Psoas muscle (tissue), 7 donors: ENCODE measurements at regions not wholly inside any gene's neighbourhood (a gene's known extent, or its start where the extent isn't known, plus 50 kb on each side); places are given as distances from the start of the nearest gene placed in this dataset.

ENCODE experiments used
- ATAC-seq, 4 donors: fragments of 200-7000 bp; cut with Tn5 transposase; one replicate each; pipeline ENCODE4 v1.9.1; 2020; ENCODE audit warnings: moderate library complexity in 3 of 4, mild to moderate bottlenecking in 2 of 4
- DNase-seq, 2 donors: peaks; one replicate each; pipeline ENCODE4 v3.0.0-alpha.2; 2020
- H3K27ac ChIP-seq: fragments of 200-600 bp; one replicate; pipeline ENCODE4 v1.8.0; 2022
- H3K27me3 ChIP-seq, 3 donors: fragments of 200-600 bp in 1 of 3; one replicate each; pipeline versions ENCODE4 v1.6.1 to v1.8.0; 2013 to 2022; ENCODE audit warnings: low read length in 2 of 3, mild to moderate bottlenecking in 2 of 3, moderate library complexity in 1 of 3; ENCODE audit not compliant: insufficient read depth in 3 of 3
- H3K36me3 ChIP-seq, 2 donors: fragments of 200-600 bp in 1 of 2; one replicate each; pipeline versions ENCODE4 v1.6.1 to v1.8.0; 2013 to 2022; ENCODE audit warnings: low read depth in 1 of 2, mild to moderate bottlenecking in 1 of 2, moderate library complexity in 1 of 2; ENCODE audit not compliant: insufficient read depth in 1 of 2
- H3K4me1 ChIP-seq: fragments of 200-600 bp; one replicate; pipeline ENCODE4 v1.8.0; 2022
- H3K4me3 ChIP-seq: fragments of 200-600 bp; one replicate; pipeline ENCODE4 v1.8.0; 2022; ENCODE audit warnings: mild to moderate bottlenecking
- H3K9me3 ChIP-seq: fragments of 200-600 bp; one replicate; pipeline ENCODE4 v1.8.0; 2022
- CTCF ChIP-seq: fragments of 200-600 bp; IDR thresholded peaks from one replicate; pipeline ENCODE4 v1.8.0; 2022; ENCODE audit warnings: antibody characterized with exemption
- WGBS, 3 donors: extraction: QIAGEN DNeasy Blood & Tissue Kit; methylation state at CpG; one replicate each; pipeline versions ENCODE4 v1.1.6 to v1.1.7; 2013; 5-methylcytosine and 5-hydroxymethylcytosine counted together
- intact Hi-C, 2 donors: fragments of 100-400 bp; cut with DNase I; formaldehyde crosslinking; loops; one replicate each; pipeline versions ENCODE4 v1.11.0 to v1.14.2; 2022
- donor health status: healthy with polysubstance abuse.
- donor health status: DM: no; HTN: no; CAD: no; lungs with moderate emphysema.
- donor health status: Bipolar disorder and iron deficiency.
- donor health status: healthy.
- donor health status: DM: yes; HTN: yes; CAD: no.
- donor health status: DM: no; HTN: no; CAD: no.
- donor health status: DM: yes; HTN: yes; CAD: no.

GRCh38 chr5:10059980-10060379 lies 189.7 kb downstream of the ATPSCKMT start:
- WGBS, 3 donors: 75 to 88% (median 86%) methylated on average over 5 of the region's 5 CpGs
- ATAC-seq: no peak

GRCh38 chr5:10059556-10059955 lies 190.1 kb downstream of the ATPSCKMT start:
- H3K27ac ChIP-seq: no peak overlapping the region
- H3K9me3 ChIP-seq: no peaks in the 10 kb centered on the region
- no peaks in the 10 kb centered on the region for H3K27me3 ChIP-seq
- WGBS, 3 donors: 33 to 42% (median 36%) methylated on average over 9 of the region's 9 CpGs
- no peak overlapping the region for H3K4me3 ChIP-seq
- TF ChIP-seq CTCF: no peak
- intact Hi-C loops: no loop called here
- no peaks in the 10 kb centered on the region for H3K36me3 ChIP-seq
- no peak for ATAC-seq
- no peaks in the 10 kb centered on the region for H3K4me1 ChIP-seq
- DNase-seq: no peak

More at GRCh38 chr5:10059980-10060379, 189.7 kb downstream of the ATPSCKMT start:
- Histone ChIP-seq H3K36me3 (no peaks in the 10 kb centered on the region), H3K9me3 (no peaks in the 10 kb centered on the region), H3K4me1 (no peaks in the 10 kb centered on the region), H3K27me3 (no peaks in the 10 kb centered on the region), H3K4me3 (no peak overlapping the region), H3K27ac (no peak overlapping the region)
- TF ChIP-seq CTCF: no peak
- DNase-seq: no peak
- intact Hi-C loops: no loop called here

DNA sequence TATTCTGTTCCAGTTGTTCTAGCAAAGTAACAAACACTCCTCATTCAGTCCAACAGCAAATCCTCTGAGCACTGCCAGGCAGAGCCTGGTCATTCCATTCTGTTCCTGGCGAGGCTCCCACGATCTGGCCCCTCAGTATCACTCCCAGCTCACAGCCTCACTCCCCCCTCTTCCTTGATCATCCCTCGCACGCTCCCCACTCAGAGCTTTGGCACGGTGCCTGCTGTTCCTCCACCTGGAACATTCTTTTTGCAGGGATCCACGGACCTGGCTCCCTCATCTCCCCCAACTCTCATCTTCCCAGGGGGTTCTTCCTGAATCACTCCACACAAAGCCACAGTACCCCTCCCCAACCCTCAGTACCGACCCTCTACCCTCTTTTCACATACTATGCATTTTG lies 192.3 kb downstream of the ATPSCKMT start:
- TF ChIP-seq CTCF: no peak
- H3K27me3 ChIP-seq: no peaks in the 10 kb centered on the region
- ATAC-seq (no peak), DNase-seq (no peak)
- H3K36me3 ChIP-seq: no peaks in the 10 kb centered on the region
- H3K4me1 ChIP-seq: no peaks in the 10 kb centered on the region
- no peak overlapping the region for H3K4me3 ChIP-seq
- H3K9me3 ChIP-seq: peaks cover 3% of the 10 kb centered on the region
- WGBS, 3 donors: 57 to 60% (median 59%) methylated on average over 7 of the region's 7 CpGs
- H3K27ac ChIP-seq: no peak overlapping the region
- intact Hi-C loops: no loop called here

GRCh38 chr5:10056228-10056760 lies 193.4 kb downstream of the ATPSCKMT start:
- DNase-seq (no peak), ATAC-seq (no peak)
- Histone ChIP-seq H3K36me3 (no peaks in the 10 kb centered on the region), H3K27me3 (peaks cover 0 to 3% (median 0%) of the 10 kb centered on the region in 3 donors), H3K27ac (no peak overlapping the region), H3K9me3 (peaks cover 12% of the 10 kb centered on the region), H3K4me3 (no peak overlapping the region), H3K4me1 (no peaks in the 10 kb centered on the region)
- no peak for TF ChIP-seq CTCF
- 65 to 74% (median 73%) methylated on average over 7 of the region's 7 CpGs for WGBS, 3 donors
- intact Hi-C loops: no loop called here

- no peak for TF ChIP-seq CTCF
- ATAC-seq (no peak), DNase-seq (no peak)
- intact Hi-C loops: no loop called here
- Histone ChIP-seq H3K27ac (no peak overlapping the region), H3K4me1 (no peaks in the 10 kb centered on the region), H3K36me3 (no peaks in the 10 kb centered on the region), H3K27me3 (peaks cover 0 to 4% (median 3%) of the 10 kb centered on the region in 3 donors), H3K9me3 (peaks cover 13% of the 10 kb centered on the region), H3K4me3 (no peak overlapping the region)
- WGBS, 3 donors: 46 to 58% (median 49%) methylated on average over 1 of the region's 1 CpG
These were observed 199.7 kb downstream of the ATPSCKMT start for GRCh38 chr5:10049858-10050455.
